Activated B cell treated with CpG ODN at 0.5 μM for 24 hours (primary cell): ENCODE measurements at regions not wholly inside any gene's neighbourhood (a gene's known extent, or its start where the extent isn't known, plus 50 kb on each side); places are given as distances from the start of the nearest gene placed in this dataset.

Experiments
- ATAC-seq: fragments of 200-7000 bp; cut with Tn5 transposase; one replicate; pipeline ENCODE4 v1.10.0; 2021; ENCODE audit warnings: low read depth, mild to moderate bottlenecking, moderate library complexity
- CTCF ChIA-PET: fragments of 350-600 bp; sonication (Branson Sonifier 250); formaldehyde crosslinking; loops from one replicate; lab custom pipeline; 2021; ENCODE audit warnings: antibody characterized with exemption; lab: Charles Lee
- POLR2A ChIA-PET: fragments of 350-600 bp; sonication (Branson Sonifier 250); formaldehyde crosslinking; loops from one replicate; lab custom pipeline; 2021; ENCODE audit warnings: antibody characterized with exemption; lab: Charles Lee
- DNase-seq: peaks from one replicate; pipeline ENCODE4 v3.0.0; 2022
- H3K27ac Mint-ChIP-seq: one replicate; pipeline ENCODE4 v1.8.0; 2020; ENCODE audit warnings: mixed read lengths
- H3K27me3 Mint-ChIP-seq: one replicate; pipeline ENCODE4 v1.8.0; 2021; ENCODE audit warnings: mixed read lengths
- H3K36me3 Mint-ChIP-seq: one replicate; pipeline ENCODE4 v1.8.0; 2021; ENCODE audit warnings: low read depth, mixed read lengths
- H3K4me1 Mint-ChIP-seq: one replicate; pipeline ENCODE4 v1.8.0; 2021; ENCODE audit warnings: mixed read lengths
- H3K4me3 Mint-ChIP-seq: one replicate; pipeline ENCODE4 v1.8.0; 2020; ENCODE audit warnings: mild to moderate bottlenecking, mixed read lengths
- H3K9me3 Mint-ChIP-seq: one replicate; pipeline ENCODE4 v1.8.0; 2020; ENCODE audit warnings: mixed read lengths
- CTCF ChIP-seq: fragments of 200-600 bp; IDR thresholded peaks from one replicate; pipeline ENCODE4 v1.8.0; 2022; ENCODE audit warnings: antibody characterized with exemption, mild to moderate bottlenecking
- intact Hi-C: fragments of 100-400 bp; cut with micrococcal nuclease; formaldehyde crosslinking; loops from one replicate; pipeline ENCODE4 v1.15.1; 2024

- peaks cover 11% of the 10 kb centered on the region for H3K9me3 Mint-ChIP-seq
- H3K4me3 Mint-ChIP-seq = no peak overlapping the region
- H3K27ac Mint-ChIP-seq = no peak overlapping the region
- no peaks in the 10 kb centered on the region for H3K36me3 Mint-ChIP-seq
- ChIA-PET CTCF (no interaction called here), POLR2A (no interaction called here)
- no peaks in the 10 kb centered on the region for H3K27me3 Mint-ChIP-seq
- peaks cover 8% of the 10 kb centered on the region for H3K4me1 Mint-ChIP-seq
- no peak for TF ChIP-seq CTCF
- intact Hi-C loops = no loop called here
- ATAC-seq = no peak
- DNase-seq = no peak
Observed at GRCh38 chr6:8738951-8739350, 303.6 kb upstream of the SLC35B3 start.

- no peak overlapping the region for H3K27ac Mint-ChIP-seq
- H3K4me3 Mint-ChIP-seq = no peak overlapping the region
- no peaks in the 10 kb centered on the region for H3K36me3 Mint-ChIP-seq
- DNase-seq (no peak), ATAC-seq (no peak)
- ChIA-PET POLR2A (no interaction called here), CTCF (no interaction called here)
- H3K4me1 Mint-ChIP-seq = peaks cover 4% of the 10 kb centered on the region
- peaks cover 4% of the 10 kb centered on the region for H3K9me3 Mint-ChIP-seq
- no peak for TF ChIP-seq CTCF
- no peaks in the 10 kb centered on the region for H3K27me3 Mint-ChIP-seq
- intact Hi-C loops = no loop called here
Observed at GRCh38 chr6:8736156-8736895, 301.0 kb upstream of the SLC35B3 start.

- intact Hi-C loops = no loop called here
- ATAC-seq (no peak), DNase-seq (no peak)
- Mint-ChIP-seq H3K4me1 (peaks cover 4% of the 10 kb centered on the region), H3K27me3 (peaks cover 2% of the 10 kb centered on the region), H3K27ac (no peak overlapping the region), H3K9me3 (no peaks in the 10 kb centered on the region), H3K36me3 (no peaks in the 10 kb centered on the region), H3K4me3 (no peak overlapping the region)
- POLR2A ChIA-PET = no interaction called here
- TF ChIP-seq CTCF = no peak
- CTCF ChIA-PET = no interaction called here
Observed at GRCh38 chr6:8733879-8734278, 298.5 kb upstream of the SLC35B3 start.

- H3K27me3 Mint-ChIP-seq = peaks cover 2% of the 10 kb centered on the region
- no peak overlapping the region for H3K4me3 Mint-ChIP-seq
- H3K27ac Mint-ChIP-seq = no peak overlapping the region
- no peaks in the 10 kb centered on the region for H3K36me3 Mint-ChIP-seq
- ChIA-PET CTCF (no interaction called here), POLR2A (no interaction called here)
- ATAC-seq (no peak), DNase-seq (no peak)
- H3K9me3 Mint-ChIP-seq = no peaks in the 10 kb centered on the region
- TF ChIP-seq CTCF = no peak
- H3K4me1 Mint-ChIP-seq = peaks cover 4% of the 10 kb centered on the region
- intact Hi-C loops = no loop called here
Observed at GRCh38 chr6:8731874-8732273, 296.5 kb upstream of the SLC35B3 start.

- no peak overlapping the region for H3K27ac Mint-ChIP-seq
- no peak overlapping the region for H3K4me3 Mint-ChIP-seq
- no peak for TF ChIP-seq CTCF
- POLR2A ChIA-PET = no interaction called here
- intact Hi-C loops = no loop called here
- no peak for ATAC-seq
- CTCF ChIA-PET = no interaction called here
- H3K27me3 Mint-ChIP-seq = no peaks in the 10 kb centered on the region
- no peaks in the 10 kb centered on the region for H3K36me3 Mint-ChIP-seq
- no peaks in the 10 kb centered on the region for H3K4me1 Mint-ChIP-seq
- no peak for DNase-seq
- H3K9me3 Mint-ChIP-seq = no peaks in the 10 kb centered on the region
Observed at GRCh38 chr6:8710668-8711431, 275.5 kb upstream of the SLC35B3 start.
